C4-2B (cell line): ENCODE measurements at regions not wholly inside any gene's neighbourhood (a gene's known extent, or its start where the extent isn't known, plus 50 kb on each side); places are given as distances from the start of the nearest gene placed in this dataset.

Experiments
- H3K27ac ChIP-seq: fragments of 450-650 bp; 2 replicates; pipeline ENCODE4 v1.5.1; 2017
- ZFX ChIP-seq: fragments of 450-650 bp; IDR thresholded peaks from 2 replicates; pipeline ENCODE4 v1.6.1; 2017
- TF ChIP-seq, protein P1 (sequence below): fragments of 450-650 bp; conservative IDR thresholded peaks from 2 replicates; pipeline ENCODE4 v1.5.1; 2017; ENCODE audit warnings: mild to moderate bottlenecking

DNA sequence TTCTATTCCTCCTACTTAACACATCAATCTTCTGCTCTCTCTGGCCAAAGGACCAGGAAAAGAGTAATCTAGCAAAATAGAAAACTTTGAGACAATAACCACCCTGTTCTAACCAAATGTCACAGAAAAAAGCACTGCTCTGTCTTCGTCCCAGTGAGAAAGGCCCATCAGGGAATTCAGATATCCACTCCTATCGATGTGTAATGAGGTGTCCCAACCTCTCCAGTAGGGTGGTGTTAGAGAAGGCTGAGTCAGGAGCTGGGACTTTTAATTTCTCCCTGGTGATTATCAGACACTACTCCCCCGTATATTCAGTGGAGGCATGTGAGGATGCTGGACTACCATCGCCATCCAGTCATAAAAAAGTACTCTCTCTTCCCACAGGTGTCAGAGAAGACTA, 130.3 kb downstream of the TMTC3 start:
- TF ChIP-seq ZFX = no peak
- TF ChIP-seq, protein P1, sequence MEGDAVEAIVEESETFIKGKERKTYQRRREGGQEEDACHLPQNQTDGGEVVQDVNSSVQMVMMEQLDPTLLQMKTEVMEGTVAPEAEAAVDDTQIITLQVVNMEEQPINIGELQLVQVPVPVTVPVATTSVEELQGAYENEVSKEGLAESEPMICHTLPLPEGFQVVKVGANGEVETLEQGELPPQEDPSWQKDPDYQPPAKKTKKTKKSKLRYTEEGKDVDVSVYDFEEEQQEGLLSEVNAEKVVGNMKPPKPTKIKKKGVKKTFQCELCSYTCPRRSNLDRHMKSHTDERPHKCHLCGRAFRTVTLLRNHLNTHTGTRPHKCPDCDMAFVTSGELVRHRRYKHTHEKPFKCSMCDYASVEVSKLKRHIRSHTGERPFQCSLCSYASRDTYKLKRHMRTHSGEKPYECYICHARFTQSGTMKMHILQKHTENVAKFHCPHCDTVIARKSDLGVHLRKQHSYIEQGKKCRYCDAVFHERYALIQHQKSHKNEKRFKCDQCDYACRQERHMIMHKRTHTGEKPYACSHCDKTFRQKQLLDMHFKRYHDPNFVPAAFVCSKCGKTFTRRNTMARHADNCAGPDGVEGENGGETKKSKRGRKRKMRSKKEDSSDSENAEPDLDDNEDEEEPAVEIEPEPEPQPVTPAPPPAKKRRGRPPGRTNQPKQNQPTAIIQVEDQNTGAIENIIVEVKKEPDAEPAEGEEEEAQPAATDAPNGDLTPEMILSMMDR = no peak
- no peak overlapping the region for H3K27ac ChIP-seq

DNA sequence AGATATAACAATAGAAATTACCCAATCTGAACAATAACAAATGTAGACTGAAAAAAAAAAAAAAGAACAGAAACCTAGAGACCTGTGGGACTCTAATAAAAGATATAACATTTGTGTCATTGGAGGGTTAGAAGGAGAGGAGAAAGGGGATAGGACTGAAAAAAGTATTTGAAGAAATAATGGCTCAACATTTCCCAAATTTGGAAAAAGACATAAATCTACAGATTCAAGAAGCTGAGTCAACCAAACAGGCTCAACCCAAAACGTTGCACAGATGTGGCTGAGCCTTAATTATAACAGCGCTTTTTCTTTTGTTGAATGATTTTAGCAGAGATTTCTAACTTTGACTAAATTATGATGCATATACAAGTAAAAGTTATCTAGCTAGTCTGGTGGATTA, 131.3 kb downstream of the TMTC3 start:
- H3K27ac ChIP-seq = no peak overlapping the region
- TF ChIP-seq, protein P1 = no peak
- no peak for TF ChIP-seq ZFX

DNA sequence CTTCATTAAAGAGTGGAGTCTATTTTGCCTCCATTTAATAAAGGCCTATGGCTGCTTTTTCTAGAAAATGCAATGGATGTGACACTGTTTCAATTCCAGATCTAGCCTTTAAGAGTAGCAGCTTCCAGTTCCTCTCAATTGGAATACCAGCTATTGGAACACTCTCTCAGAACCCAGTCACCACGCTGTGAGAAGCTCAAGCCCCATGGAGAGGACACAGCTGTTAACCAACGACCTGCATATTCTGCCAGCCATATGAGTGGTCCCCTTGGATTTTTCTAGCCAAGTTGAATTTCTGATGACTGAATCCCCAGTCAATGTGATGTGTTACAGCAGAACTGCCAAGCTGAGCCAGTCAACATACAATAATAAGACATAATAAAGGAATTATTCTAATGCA, 131.8 kb downstream of the TMTC3 start:
- no peak for TF ChIP-seq ZFX
- TF ChIP-seq, protein P1 = no peak
- H3K27ac ChIP-seq = no peak overlapping the region

DNA sequence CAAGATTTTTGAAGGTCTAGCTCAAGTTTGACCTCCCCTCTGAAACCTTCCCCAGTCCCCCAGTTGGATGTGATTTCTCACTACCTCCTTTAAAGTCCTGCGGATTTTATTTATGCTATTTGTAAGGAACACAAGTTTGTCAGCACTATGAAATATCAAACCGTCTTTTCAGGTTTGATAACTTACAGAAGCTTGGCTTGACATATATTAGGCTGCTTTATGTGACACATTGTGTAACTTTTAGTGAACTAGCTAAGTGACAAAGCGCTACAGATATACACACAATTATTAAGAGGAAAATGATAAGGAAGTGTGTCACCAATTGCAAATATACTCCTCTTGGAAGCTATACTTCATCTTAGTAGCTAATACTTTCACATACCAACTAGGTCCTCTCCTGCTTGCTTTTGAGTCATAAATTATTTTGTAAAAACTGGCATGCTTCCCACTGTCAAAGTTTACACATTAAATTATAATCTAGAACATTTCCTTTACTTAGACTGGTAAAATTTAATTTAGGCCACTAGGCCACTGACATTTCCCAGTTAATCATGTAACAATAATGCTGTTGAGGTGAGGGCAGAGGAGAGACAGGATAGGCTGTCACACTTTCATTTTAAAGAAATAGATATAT, 149.5 kb downstream of the TMTC3 start:
- TF ChIP-seq, protein P1 = no peak
- no peak for TF ChIP-seq ZFX
- no peak overlapping the region for H3K27ac ChIP-seq

DNA sequence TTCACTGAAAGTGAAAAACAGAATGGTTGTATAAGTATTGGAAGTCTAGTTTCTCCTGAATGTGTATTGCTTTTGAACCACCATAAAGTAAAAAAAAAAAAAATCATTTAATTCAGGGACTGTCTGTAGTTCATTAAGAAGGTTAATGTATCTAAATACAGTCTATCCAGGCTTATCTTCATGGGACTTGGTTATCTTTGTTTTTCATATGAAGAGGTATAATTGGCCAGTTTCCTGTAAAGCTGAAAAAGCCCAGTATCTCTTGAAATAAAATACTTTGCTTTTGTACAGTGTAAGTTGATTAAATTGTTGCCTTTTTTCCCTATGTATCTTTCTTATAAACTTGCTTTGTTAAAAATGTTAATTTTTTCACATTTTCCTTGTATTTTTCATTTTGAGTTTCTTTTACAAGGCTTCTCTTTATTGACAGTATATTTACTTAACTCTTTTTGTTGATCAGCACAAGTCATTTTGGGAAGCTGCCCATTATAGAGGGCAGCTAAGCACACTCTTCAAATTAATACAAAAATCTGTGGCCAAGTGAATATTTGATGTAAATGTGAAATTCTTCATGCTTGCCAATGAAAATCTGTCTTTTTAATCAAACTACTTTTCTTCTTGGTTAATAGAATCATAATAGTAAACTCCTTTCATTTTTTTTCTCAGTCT, 156.0 kb downstream of the TMTC3 start:
- TF ChIP-seq ZFX = no peak
- TF ChIP-seq, protein P1 = no peak
- no peak overlapping the region for H3K27ac ChIP-seq

DNA sequence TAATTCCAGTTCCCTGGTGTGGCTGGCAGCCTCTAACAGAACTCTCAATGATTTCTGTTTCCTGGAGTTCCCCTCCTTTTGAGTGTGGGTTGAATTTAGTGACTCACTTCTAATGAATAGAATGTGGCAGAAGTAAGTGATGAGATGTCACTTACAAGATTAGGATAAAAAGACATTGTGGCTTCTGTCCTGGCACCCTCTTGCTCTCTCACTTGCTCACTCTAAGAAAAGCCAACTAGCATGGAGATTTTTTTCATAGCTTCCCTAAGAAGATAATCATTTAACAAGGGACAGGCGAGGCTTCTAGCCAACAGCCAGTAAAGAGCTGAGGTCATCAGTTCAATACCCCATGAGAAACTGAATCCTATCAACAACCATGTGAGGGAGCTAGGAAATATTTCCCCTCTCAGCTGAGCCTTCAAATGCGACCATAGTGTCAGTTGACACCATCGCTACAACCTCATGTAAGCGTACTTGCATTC, 156.7 kb downstream of the TMTC3 start:
- H3K27ac ChIP-seq = peak overlapping the region; percentile 63; the same call in 1 of the 2 replicates
- TF ChIP-seq ZFX = no peak
- TF ChIP-seq, protein P1 = no peak

DNA sequence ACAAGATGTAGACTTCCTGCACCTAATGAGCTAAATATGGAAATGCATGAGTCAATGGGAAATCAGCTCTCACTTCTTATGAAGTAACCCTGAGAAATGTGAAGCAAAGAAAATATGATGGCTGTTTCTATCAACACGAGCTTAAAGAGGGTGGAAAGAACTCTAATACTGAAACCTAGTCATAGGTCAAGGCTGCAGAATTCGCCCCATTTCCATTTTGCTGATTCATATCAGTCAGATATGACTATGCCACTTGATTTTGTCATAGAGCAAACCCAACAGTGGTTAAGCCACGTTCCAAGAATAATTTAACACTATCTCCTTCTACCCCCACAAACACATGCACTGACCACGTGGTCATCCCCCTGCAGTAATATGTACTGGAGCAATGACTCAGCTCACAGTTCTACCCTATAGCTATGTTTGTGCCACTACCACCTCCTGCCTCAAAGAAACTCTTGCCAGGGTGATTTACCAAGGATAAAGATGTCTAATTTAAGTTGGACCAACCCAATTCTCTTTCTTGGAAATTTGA, 157.5 kb downstream of the TMTC3 start:
- no peak for TF ChIP-seq ZFX
- TF ChIP-seq, protein P1 = no peak

More for the DNA sequence above, 157.5 kb downstream of the TMTC3 start:
- H3K27ac ChIP-seq = peak overlapping the region; percentile 30; the same call in 1 of the 2 replicates
